Effector memory CD4-positive, alpha-beta T cell (primary cell): ENCODE measurements at regions not wholly inside any gene's neighbourhood (a gene's known extent, or its start where the extent isn't known, plus 50 kb on each side); places are given as distances from the start of the nearest gene placed in this dataset.

ENCODE experiments used
- DNase-seq, 3 donors: peaks; one replicate each; pipeline ENCODE4 v3.0.0-alpha.2; 2020
- H3K27ac ChIP-seq: 2 replicates; pipeline ENCODE4 v1.7.0; 2013; ENCODE audit warnings: mild to moderate bottlenecking, low read length, moderate library complexity; ENCODE audit not compliant: insufficient read depth, poor library complexity, severe bottlenecking
- H3K27me3 ChIP-seq: replicated peaks from 2 replicates; pipeline ENCODE4 v1.7.0; 2013; ENCODE audit warnings: mild to moderate bottlenecking, low read length; ENCODE audit not compliant: insufficient read depth, control insufficient read depth, poor library complexity, severe bottlenecking
- H3K36me3 ChIP-seq: 2 replicates; pipeline ENCODE4 v1.7.0; 2013; ENCODE audit warnings: mild to moderate bottlenecking, low read length, moderate library complexity; ENCODE audit not compliant: control insufficient read depth, insufficient read depth
- H3K4me1 ChIP-seq: 2 replicates; pipeline ENCODE4 v1.7.0; 2013; ENCODE audit warnings: low read length, mild to moderate bottlenecking; ENCODE audit not compliant: control insufficient read depth, insufficient read depth, poor library complexity, severe bottlenecking
- H3K4me3 ChIP-seq: 2 replicates; pipeline ENCODE4 v1.7.0; 2013; ENCODE audit warnings: low read length, low read depth, mild to moderate bottlenecking; ENCODE audit not compliant: insufficient read depth, poor library complexity, severe bottlenecking
- H3K9me3 ChIP-seq: 2 replicates; pipeline ENCODE4 v1.7.0; 2013; ENCODE audit warnings: mild to moderate bottlenecking, low read length, moderate library complexity; ENCODE audit not compliant: control insufficient read depth

- DNase-seq = no peak
- H3K4me3 ChIP-seq = no peak overlapping the region
- H3K36me3 ChIP-seq = no peaks in the 10 kb centered on the region
- no peaks in the 10 kb centered on the region for H3K4me1 ChIP-seq
- H3K27me3 ChIP-seq = no peaks in the 10 kb centered on the region
- no peak overlapping the region for H3K27ac ChIP-seq
- H3K9me3 ChIP-seq = no peaks in the 10 kb centered on the region
These were observed 70.5 kb upstream of the WNT11 start for GRCh38 chr11:76276781-76277155.

- Histone ChIP-seq H3K9me3 (no peaks in the 10 kb centered on the region), H3K27me3 (no peaks in the 10 kb centered on the region), H3K4me1 (no peaks in the 10 kb centered on the region), H3K4me3 (no peak overlapping the region), H3K27ac (no peak overlapping the region), H3K36me3 (no peaks in the 10 kb centered on the region)
- no peak for DNase-seq
These were observed 69.9 kb upstream of the WNT11 start for GRCh38 chr11:76276046-76276780.

- Histone ChIP-seq H3K4me1 (no peaks in the 10 kb centered on the region), H3K4me3 (no peak overlapping the region), H3K36me3 (no peaks in the 10 kb centered on the region), H3K27me3 (no peaks in the 10 kb centered on the region), H3K9me3 (no peaks in the 10 kb centered on the region), H3K27ac (no peak overlapping the region)
- DNase-seq = no peak
These were observed 69.1 kb upstream of the WNT11 start for GRCh38 chr11:76275446-76275845.

GRCh38 chr11:76271068-76271467, 64.8 kb upstream of the WNT11 start:
- Histone ChIP-seq H3K27me3 (no peaks in the 10 kb centered on the region), H3K4me3 (no peak overlapping the region), H3K27ac (no peak overlapping the region), H3K36me3 (no peaks in the 10 kb centered on the region), H3K9me3 (no peaks in the 10 kb centered on the region), H3K4me1 (no peaks in the 10 kb centered on the region)
- no peak for DNase-seq

- no peaks in the 10 kb centered on the region for H3K36me3 ChIP-seq
- H3K27me3 ChIP-seq = no peaks in the 10 kb centered on the region
- H3K4me1 ChIP-seq = no peaks in the 10 kb centered on the region
- H3K27ac ChIP-seq = no peak overlapping the region
- H3K9me3 ChIP-seq = no peaks in the 10 kb centered on the region
- no peak for DNase-seq
- no peak overlapping the region for H3K4me3 ChIP-seq
These were observed 64.1 kb upstream of the WNT11 start for GRCh38 chr11:76270389-76270788.

GRCh38 chr11:76269661-76270261, 63.5 kb upstream of the WNT11 start:
- no peaks in the 10 kb centered on the region for H3K27me3 ChIP-seq
- no peaks in the 10 kb centered on the region for H3K4me1 ChIP-seq
- no peak overlapping the region for H3K27ac ChIP-seq
- no peak overlapping the region for H3K4me3 ChIP-seq
- no peaks in the 10 kb centered on the region for H3K9me3 ChIP-seq
- no peak for DNase-seq
- no peaks in the 10 kb centered on the region for H3K36me3 ChIP-seq

- H3K4me1 ChIP-seq = no peaks in the 10 kb centered on the region
- H3K4me3 ChIP-seq = no peak overlapping the region
- H3K36me3 ChIP-seq = no peaks in the 10 kb centered on the region
- no peaks in the 10 kb centered on the region for H3K9me3 ChIP-seq
- DNase-seq = no peak
- no peak overlapping the region for H3K27ac ChIP-seq
- H3K27me3 ChIP-seq = no peaks in the 10 kb centered on the region
These were observed 62.9 kb upstream of the WNT11 start for GRCh38 chr11:76269247-76269646.

GRCh38 chr11:76268498-76268897, 62.2 kb upstream of the WNT11 start:
- Histone ChIP-seq H3K27me3 (no peaks in the 10 kb centered on the region), H3K4me3 (no peak overlapping the region), H3K27ac (no peak overlapping the region), H3K9me3 (no peaks in the 10 kb centered on the region), H3K36me3 (no peaks in the 10 kb centered on the region), H3K4me1 (no peaks in the 10 kb centered on the region)
- DNase-seq = no peak

GRCh38 chr11:76267556-76267955, 61.3 kb upstream of the WNT11 start:
- DNase-seq = no peak
- Histone ChIP-seq H3K27ac (no peak overlapping the region), H3K27me3 (no peaks in the 10 kb centered on the region)

GRCh38 chr11:76266286-76267100, 60.2 kb upstream of the WNT11 start:
- no peaks in the 10 kb centered on the region for H3K4me1 ChIP-seq
- no peaks in the 10 kb centered on the region for H3K36me3 ChIP-seq
- no peaks in the 10 kb centered on the region for H3K27me3 ChIP-seq
- H3K4me3 ChIP-seq = no peak overlapping the region
- H3K9me3 ChIP-seq = no peaks in the 10 kb centered on the region
- DNase-seq = no peak
- H3K27ac ChIP-seq = no peak overlapping the region

More at GRCh38 chr11:76267556-76267955, 61.3 kb upstream of the WNT11 start:
- Histone ChIP-seq H3K9me3 (no peaks in the 10 kb centered on the region), H3K4me3 (no peak overlapping the region), H3K4me1 (no peaks in the 10 kb centered on the region), H3K36me3 (no peaks in the 10 kb centered on the region)
